NCI-H2171 treated with DMSO at 0.1 percent for 48 hours (cell line): ENCODE measurements at regions not wholly inside any gene's neighbourhood (a gene's known extent, or its start where the extent isn't known, plus 50 kb on each side); places are given as distances from the start of the nearest gene placed in this dataset.
"Not testable (repeated sequence)": the region's sequence is repeated elsewhere in the genome, so short reads cannot be mapped to it uniquely, and the experiment has no call there.

ENCODE experiments used
- DNase-seq: peaks from one replicate; lab custom pipeline; 2025; lab: John Stamatoyannopoulos, UW

- no peak for DNase-seq
These were observed 1325.0 kb downstream of the XPNPEP1 start for GRCh38 chr10:108598320-108598695.

DNA sequence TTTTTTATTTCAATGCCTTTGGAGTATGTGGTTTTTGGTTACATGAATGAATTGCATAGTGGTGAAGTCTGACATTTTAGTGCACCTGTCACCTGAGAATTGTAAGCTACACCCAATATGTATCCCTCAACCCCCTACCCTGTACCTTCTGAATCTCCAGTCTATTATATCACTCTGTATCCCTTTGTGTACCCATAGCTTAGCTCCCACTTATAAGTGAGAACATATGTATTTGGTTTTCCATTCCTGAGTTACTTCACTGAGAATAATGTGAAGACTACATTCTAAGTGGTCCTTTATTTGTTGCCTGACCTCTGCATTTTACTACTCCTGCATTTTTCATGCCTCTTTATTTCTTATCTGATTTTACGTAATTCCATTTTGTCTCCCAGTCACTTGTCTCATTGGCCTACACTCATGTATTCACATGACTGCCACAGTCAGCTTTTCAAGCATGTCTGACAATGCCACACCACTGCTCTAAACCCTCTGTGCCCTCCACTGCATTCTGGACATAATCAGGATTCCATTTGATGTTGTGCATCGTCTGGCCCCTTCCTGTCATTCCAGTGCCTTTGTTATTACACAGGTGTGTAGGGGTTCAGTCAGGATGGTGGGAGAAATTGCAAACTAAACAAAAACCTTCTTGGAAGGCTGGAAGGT, 1325.5 kb downstream of the XPNPEP1 start:
- no peak for DNase-seq

DNA sequence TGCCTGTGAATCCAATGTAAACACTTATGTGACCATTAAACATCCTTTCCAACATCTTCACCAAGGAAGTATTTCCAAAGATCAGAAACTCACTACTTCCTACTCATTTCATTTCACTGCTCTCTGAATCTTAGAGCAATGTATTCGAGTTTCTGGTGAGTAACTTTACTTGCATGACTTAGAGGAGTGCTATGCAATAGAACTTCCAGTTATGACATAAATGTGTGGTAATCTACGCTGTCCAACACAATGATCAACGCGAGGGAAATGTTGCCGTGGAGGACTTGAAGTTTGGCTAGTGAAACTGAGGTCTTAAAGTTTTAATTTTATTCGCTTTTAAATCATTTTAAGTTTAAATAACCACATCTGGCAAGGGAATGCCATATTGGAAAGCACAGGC, 1326.3 kb downstream of the XPNPEP1 start:
- no peak for DNase-seq

- no peak for DNase-seq
These were observed 1330.4 kb downstream of the XPNPEP1 start for GRCh38 chr10:108592956-108593355.

DNA sequence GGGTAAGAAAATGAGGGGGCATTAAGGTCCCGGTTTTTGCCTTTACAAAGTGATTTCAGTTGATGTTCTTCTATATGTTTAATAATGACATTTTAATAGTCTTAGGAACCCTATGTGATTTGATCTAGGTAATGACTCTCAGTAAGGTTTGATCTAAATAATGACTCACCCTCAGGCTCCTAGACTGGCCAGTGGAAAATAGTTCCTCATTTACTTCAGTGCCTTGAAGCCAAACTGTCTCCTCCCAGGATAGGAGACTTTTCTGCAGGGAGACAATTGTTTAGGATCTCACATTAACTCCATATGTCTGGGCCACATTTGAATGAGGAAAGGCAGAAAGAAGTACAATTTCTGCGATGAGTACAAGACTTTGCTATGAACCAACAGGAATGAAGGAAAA, 1331.9 kb downstream of the XPNPEP1 start:
- no peak for DNase-seq

- no peak for DNase-seq
These were observed 1336.9 kb downstream of the XPNPEP1 start for GRCh38 chr10:108586424-108586823.

GRCh38 chr10:108583877-108584276, 1339.4 kb downstream of the XPNPEP1 start:
- no peak for DNase-seq

GRCh38 chr10:108582888-108583287, 1340.4 kb downstream of the XPNPEP1 start:
- DNase-seq = no peak

DNA sequence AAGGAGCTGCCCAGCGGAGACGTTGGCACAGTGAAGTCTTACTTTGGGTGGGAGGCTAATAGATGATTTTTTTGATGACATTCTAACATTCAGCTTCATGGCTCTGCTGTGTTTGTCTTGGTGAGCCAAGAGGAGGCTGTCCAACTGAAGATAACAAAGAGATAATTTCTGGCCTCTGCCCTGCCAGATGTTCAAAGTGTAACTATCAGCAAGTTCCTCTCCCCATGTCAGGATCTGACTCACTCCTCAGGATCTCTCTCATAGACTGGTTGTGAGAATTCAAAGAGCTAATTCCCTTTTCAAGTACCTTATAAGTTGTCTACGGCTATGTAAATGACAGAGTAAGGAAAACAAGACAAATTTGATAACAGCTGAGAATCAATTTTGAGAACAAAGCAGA, 1340.9 kb downstream of the XPNPEP1 start:
- DNase-seq = no peak

DNA sequence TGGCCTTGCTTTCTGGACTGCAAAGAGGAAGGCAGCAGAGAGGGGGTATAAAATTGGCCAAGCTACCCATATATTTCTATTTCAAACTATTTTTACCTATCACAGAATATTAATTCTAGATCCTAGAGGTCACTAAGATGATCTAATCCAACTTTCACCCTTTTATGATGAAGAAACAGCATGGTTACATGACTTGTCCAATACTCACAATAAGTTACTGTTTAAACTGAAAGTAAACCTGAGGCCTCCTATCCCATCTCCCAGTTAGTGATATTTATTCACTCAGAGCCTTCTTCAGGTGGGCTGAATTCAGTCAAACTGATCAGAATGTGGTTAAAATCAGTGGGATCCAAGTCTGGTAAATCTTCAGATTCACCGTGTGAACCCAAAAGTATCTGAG, 1345.1 kb downstream of the XPNPEP1 start:
- DNase-seq = no peak

- no peak for DNase-seq
These were observed 1349.1 kb downstream of the XPNPEP1 start for GRCh38 chr10:108574233-108574632.

DNA sequence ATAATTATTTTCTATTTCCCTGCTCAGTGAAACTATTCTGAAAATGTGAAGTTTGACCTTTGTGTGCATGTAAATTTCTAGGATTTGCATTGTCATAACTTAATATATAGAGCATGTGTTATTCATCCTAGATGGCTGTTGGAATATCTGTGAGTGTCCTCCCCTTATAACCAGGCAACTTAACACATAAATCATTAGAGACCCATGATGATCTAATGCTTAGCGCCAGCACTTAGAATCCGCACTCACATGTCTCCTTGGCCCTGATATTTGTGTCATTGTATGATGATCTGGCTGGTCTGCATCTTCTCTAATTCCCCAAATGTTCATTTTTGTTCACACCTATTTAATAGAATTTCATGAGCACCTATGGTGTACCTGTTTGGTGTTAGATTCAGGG, 1354.5 kb downstream of the XPNPEP1 start:
- no peak for DNase-seq

DNA sequence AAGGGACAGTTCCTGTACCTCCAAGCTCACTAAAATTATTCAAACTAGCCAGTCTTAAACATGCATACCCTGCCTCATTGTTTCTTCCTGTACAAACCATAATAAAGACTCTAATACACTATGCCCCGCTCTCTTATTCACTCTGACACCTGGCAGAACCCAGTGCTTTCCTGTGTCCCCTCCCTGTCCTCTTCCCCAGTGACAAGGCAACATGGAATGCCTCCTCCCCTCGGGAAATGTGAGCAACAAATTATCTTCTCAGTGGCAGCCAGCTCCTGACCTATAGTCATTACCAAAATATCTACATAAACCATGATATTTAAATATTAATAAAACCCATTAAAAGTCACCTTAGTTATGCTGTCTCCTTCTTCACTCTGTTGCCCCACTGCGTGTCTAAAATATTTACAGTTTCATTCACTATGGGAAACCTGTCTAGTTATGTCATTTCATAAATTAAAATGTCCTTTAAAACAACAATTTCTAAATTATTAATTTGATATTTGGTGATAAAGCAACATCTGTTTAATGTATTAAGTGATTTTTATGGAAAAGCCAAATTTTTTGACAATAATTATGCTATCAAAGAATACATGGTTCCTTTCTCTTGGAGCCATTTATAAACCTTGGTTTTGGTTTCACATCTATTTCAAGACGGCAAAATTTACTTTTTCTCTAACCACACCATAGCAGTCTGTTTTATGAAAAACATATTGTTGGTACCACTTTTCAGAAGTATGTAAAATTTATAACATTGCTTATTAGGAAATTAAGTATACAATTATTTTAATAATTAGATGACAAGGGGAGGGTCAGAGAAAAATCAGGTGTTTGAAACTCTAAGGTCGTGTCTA, 1355.2 kb downstream of the XPNPEP1 start:
- DNase-seq = no peak

DNA sequence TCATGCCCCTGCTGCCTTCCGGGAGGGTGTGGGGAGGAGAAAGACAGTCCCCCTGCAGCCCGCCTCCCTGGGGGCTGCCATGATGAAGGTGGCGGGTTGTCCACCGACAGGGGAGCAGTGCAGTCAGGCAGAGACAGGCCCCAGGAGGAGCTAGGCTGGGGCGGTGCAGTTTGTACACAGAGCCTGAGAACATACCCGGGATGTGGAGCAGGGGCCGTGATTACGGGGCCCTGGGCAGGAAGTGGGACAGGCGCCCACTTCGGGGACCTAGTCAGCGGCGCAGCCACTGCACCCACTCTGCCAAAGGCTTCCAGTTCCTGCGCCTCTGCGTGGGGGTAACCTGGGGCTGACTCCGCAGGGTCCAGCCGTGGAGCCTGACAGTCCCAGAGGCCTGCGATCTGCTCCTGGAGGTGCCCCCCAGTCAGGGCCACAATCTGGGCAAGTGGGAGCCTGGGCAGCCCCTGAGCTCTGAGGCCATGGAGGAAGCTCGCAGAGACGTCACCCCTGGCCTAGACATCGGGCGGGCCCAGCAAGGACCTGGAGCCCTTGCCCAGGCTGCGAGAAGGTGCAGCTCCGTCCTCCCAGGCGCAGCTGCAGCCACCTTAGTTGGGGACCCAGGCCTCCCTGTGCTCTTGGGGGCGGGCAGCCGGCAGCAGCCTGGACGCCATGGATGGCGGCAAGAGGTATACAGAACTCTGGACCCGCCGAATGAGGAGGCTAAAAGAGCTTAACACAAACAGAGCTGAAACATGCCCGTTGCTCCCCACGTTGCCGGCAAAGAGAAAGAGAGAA, 1356.8 kb downstream of the XPNPEP1 start:
- no peak for DNase-seq

- no peak for DNase-seq
These were observed 1361.2 kb downstream of the XPNPEP1 start for GRCh38 chr10:108562105-108562504.

DNA sequence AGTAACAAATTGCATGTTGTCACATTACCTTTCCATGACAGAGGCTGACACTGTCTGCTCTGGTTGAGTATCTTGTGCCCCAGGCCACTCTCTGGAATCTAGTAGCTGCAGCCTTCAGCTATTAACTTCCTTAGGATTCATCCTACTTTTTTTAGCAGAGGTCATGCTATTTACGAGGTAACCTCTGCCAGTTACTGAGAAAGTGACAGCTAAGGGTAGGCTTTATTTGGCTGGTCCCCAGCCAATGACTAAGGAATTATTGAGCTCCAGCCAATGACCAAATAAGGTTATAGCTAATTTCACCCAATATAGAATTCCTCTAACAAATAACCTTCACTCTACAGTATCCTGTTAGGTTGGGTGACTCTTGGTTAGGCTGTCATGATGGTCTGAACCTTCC, 1361.7 kb downstream of the XPNPEP1 start:
- no peak for DNase-seq

- no peak for DNase-seq
These were observed 1362.8 kb downstream of the XPNPEP1 start for GRCh38 chr10:108560488-108560887.

DNA sequence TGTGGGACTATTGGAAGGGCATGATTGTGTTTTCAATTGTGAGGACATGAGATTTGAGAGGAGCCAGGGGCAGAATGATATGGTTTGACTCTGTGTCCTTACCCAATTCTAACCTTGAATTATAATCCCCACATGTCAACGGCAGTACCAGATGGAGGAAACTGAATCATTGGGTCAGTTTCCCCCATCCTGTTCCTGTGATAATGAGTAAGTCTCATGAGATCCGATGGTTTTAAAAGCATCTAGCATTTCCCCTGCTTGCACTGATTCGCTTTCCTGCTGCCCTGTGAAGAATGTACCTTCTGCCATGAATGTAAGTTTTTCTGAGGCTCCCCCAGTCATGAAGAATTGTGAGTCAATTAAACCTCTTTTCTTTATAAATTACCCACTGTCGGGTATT, 1367.1 kb downstream of the XPNPEP1 start:
- no peak for DNase-seq

GRCh38 chr10:108545921-108546320, 1377.4 kb downstream of the XPNPEP1 start:
- no peak for DNase-seq

DNA sequence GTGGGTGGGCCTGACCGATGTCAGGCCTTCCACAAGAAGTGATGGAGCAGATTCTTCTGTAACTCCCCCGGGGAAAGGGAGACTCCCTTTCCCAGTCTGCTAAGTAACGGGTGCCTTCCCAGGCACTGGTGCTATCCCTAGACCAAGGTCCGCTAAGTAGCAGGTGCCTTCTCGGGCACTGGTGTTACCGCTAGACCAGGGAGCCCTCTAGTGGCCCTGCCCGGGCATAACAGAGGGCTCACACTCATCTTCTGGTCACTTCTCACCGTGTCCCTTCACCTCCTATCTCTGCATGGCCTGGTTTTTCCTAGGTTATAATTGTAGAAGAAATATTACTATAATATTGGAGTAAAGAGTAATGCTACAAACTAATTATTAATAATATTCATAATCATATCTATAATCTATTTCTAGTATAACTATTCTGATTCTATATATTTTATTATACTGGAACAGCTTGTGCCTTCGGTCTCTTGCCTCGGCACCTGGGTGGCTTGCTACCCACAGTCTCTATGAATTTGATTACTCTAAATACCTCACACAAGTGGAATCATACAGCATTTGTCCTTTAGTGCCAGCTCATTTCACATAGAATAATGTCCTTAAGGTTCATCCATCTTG, 1378.7 kb downstream of the XPNPEP1 start:
- DNase-seq = peak; percentile 2

DNA sequence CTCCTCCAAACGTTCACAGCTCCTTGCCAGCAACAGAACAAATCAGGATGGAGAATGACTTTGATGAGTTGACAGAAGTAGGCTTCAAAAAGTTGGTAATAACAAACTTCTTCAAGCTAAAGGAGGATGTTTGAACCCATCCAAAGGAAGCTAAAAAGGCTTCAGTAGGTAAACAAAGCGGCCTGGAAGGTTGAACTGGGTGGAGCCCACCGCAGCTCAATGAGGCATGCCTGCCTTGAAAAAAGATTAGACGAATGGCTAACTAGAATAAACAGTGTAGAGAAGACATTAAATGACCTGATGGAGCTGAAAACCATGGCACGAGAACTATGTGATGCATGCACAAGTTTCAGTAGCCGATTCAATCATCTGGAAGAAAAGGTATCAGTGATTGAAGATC, 1369.0 kb upstream of the SORCS1 start:
- not testable (repeated sequence) for DNase-seq
